H9 (cell line): ENCODE measurements at regions not wholly inside any gene's neighbourhood (a gene's known extent, or its start where the extent isn't known, plus 50 kb on each side); places are given as distances from the start of the nearest gene placed in this dataset.

ENCODE experiments used
- DNase-seq: peaks from one replicate; pipeline ENCODE4 v3.0.0-alpha.2; 2017
- H2AFZ ChIP-seq: one replicate; pipeline ENCODE4 v1.6.1; 2013; ENCODE audit warnings: mild to moderate bottlenecking, low read length, control low read depth, moderate library complexity
- H2AK5ac ChIP-seq: 2 replicates; pipeline ENCODE4 v1.6.1; 2013; ENCODE audit warnings: low read length, control low read depth, mixed read lengths; ENCODE audit not compliant: insufficient read length
- H2BK120ac ChIP-seq: one replicate; pipeline ENCODE4 v1.6.1; 2013; ENCODE audit warnings: low read depth, mild to moderate bottlenecking, low read length, control low read depth, inconsistent platforms; ENCODE audit not compliant: poor library complexity, severe bottlenecking
- H2BK12ac ChIP-seq: 2 replicates; pipeline ENCODE4 v1.6.1; 2013; ENCODE audit warnings: low read length, control low read depth, mixed read lengths, low read depth; ENCODE audit not compliant: insufficient read length
- H2BK15ac ChIP-seq: 2 replicates; pipeline ENCODE4 v1.6.1; 2013; ENCODE audit warnings: low read depth, low read length, control low read depth
- H2BK20ac ChIP-seq: one replicate; pipeline ENCODE4 v1.6.1; 2013; ENCODE audit warnings: low read depth, mild to moderate bottlenecking, low read length, control low read depth, inconsistent platforms; ENCODE audit not compliant: poor library complexity, severe bottlenecking
- H2BK5ac ChIP-seq: 2 replicates; pipeline ENCODE4 v1.6.1; 2013; ENCODE audit warnings: low read length, control low read depth, mixed read lengths; ENCODE audit not compliant: insufficient read length
- H3K14ac ChIP-seq: 2 replicates; pipeline ENCODE4 v1.6.1; 2013; ENCODE audit warnings: low read length, control low read depth; ENCODE audit not compliant: insufficient read depth
- H3K18ac ChIP-seq: 2 replicates; pipeline ENCODE4 v1.6.1; 2013; ENCODE audit warnings: low read depth, mild to moderate bottlenecking, mixed read lengths, low read length, control low read depth; ENCODE audit not compliant: insufficient read length
- H3K23ac ChIP-seq: 2 replicates; pipeline ENCODE4 v1.6.1; 2013; ENCODE audit warnings: low read length, control low read depth, mixed read lengths, low read depth; ENCODE audit not compliant: insufficient read length
- H3K23me2 ChIP-seq: 2 replicates; pipeline ENCODE4 v1.6.1; 2013; ENCODE audit warnings: low read depth, mild to moderate bottlenecking, mixed read lengths, low read length, control low read depth; ENCODE audit not compliant: insufficient read length, poor library complexity, severe bottlenecking
- H3K27ac ChIP-seq: 2 replicates; pipeline ENCODE4 v1.5.1; 2013; ENCODE audit warnings: low read length, control low read depth, mixed read lengths, low read depth; ENCODE audit not compliant: insufficient read length
- H3K27me3 ChIP-seq: 2 replicates; pipeline ENCODE4 v1.6.1; 2013; ENCODE audit warnings: low read length, control low read depth, inconsistent platforms; ENCODE audit not compliant: insufficient read depth
- H3K4ac ChIP-seq: 2 replicates; pipeline ENCODE4 v1.6.1; 2013; ENCODE audit warnings: low read depth, mild to moderate bottlenecking, control low read depth, inconsistent platforms, low read length, moderate library complexity
- H3K4me1 ChIP-seq: 2 replicates; pipeline ENCODE4 v1.6.1; 2013; ENCODE audit warnings: low read length, control low read depth, inconsistent platforms; ENCODE audit not compliant: insufficient read depth
- H3K4me2 ChIP-seq: 2 replicates; pipeline ENCODE4 v1.6.1; 2013; ENCODE audit warnings: low read length, control low read depth, mixed read lengths; ENCODE audit not compliant: insufficient read length, insufficient read depth
- H3K56ac ChIP-seq: 2 replicates; pipeline ENCODE4 v1.6.1; 2013; ENCODE audit warnings: low read depth, mild to moderate bottlenecking, mixed read lengths, low read length, control low read depth; ENCODE audit not compliant: insufficient read length
- H3K79me1 ChIP-seq: 2 replicates; pipeline ENCODE4 v1.6.1; 2013; ENCODE audit warnings: low read depth, mild to moderate bottlenecking, moderate library complexity, low read length, control low read depth, inconsistent platforms; ENCODE audit not compliant: insufficient read depth, poor library complexity, severe bottlenecking
- H3K79me2 ChIP-seq: 2 replicates; pipeline ENCODE4 v1.6.1; 2013; ENCODE audit warnings: low read length, control low read depth, inconsistent platforms; ENCODE audit not compliant: insufficient read depth
- H3K9ac ChIP-seq: 2 replicates; pipeline ENCODE4 v1.6.1; 2013; ENCODE audit warnings: low read length, control low read depth, mixed read lengths; ENCODE audit not compliant: insufficient read length; ENCODE audit errors: extremely low read depth
- H3K9me3 ChIP-seq: one replicate; pipeline ENCODE4 v1.6.1; 2013; ENCODE audit warnings: low read depth, low read length, inconsistent platforms; ENCODE audit not compliant: control insufficient read depth
- H3T11ph ChIP-seq: one replicate; pipeline ENCODE4 v1.6.1; 2013; ENCODE audit warnings: mild to moderate bottlenecking, low read length, control low read depth, inconsistent platforms
- H4K20me1 ChIP-seq: one replicate; pipeline ENCODE4 v1.6.1; 2013; ENCODE audit not compliant: control insufficient read depth, insufficient read length, insufficient read depth
- H4K5ac ChIP-seq: 2 replicates; pipeline ENCODE4 v1.6.1; 2013; ENCODE audit warnings: low read depth, mild to moderate bottlenecking, mixed read lengths, low read length, control low read depth; ENCODE audit not compliant: insufficient read length
- H4K8ac ChIP-seq: replicated peaks from 2 replicates; pipeline ENCODE4 v1.6.1; 2013; ENCODE audit warnings: low read length, control low read depth, mixed read lengths, low read depth; ENCODE audit not compliant: insufficient read length
- H4K91ac ChIP-seq: 2 replicates; pipeline ENCODE4 v1.6.1; 2013; ENCODE audit warnings: low read depth, mild to moderate bottlenecking, moderate library complexity, mixed read lengths, low read length, control low read depth; ENCODE audit not compliant: insufficient read length
- H3K27ac Mint-ChIP-seq, 3 experiments: 2 replicates in 2 of 3; 3 replicates in 1 of 3; pipeline ENCODE4 v1.8.0; 2020 to 2021; ENCODE audit warnings: mixed read lengths in 3 of 3, mild to moderate bottlenecking in 1 of 3, moderate library complexity in 1 of 3
- H3K27me3 Mint-ChIP-seq: 2 replicates; pipeline ENCODE4 v1.8.0; 2021; ENCODE audit warnings: low read depth, mild to moderate bottlenecking, moderate library complexity, mixed read lengths
- H3K36me3 Mint-ChIP-seq, 3 experiments: 2 replicates in 2 of 3; 3 replicates in 1 of 3; pipeline ENCODE4 v1.8.0; 2020 to 2021; ENCODE audit warnings: low read depth in 3 of 3, mixed read lengths in 3 of 3; ENCODE audit not compliant: insufficient read depth in 1 of 3
- H3K4me1 Mint-ChIP-seq, 2 experiments: 2 replicates each; pipeline ENCODE4 v1.8.0; 2020; ENCODE audit warnings: mixed read lengths in 2 of 2
- H3K4me3 Mint-ChIP-seq, 2 experiments: 2 replicates in 1 of 2; 3 replicates in 1 of 2; pipeline ENCODE4 v1.8.0; 2020 to 2021; ENCODE audit warnings: mild to moderate bottlenecking in 2 of 2, mixed read lengths in 2 of 2, moderate library complexity in 1 of 2
- H3K9me3 Mint-ChIP-seq, 2 experiments: 2 replicates in 1 of 2; 3 replicates in 1 of 2; pipeline ENCODE4 v1.8.0; 2020; ENCODE audit warnings: mild to moderate bottlenecking in 2 of 2, mixed read lengths in 2 of 2, moderate library complexity in 1 of 2
- WGBS: extraction: QIAGEN DNeasy Blood & Tissue Kit; methylation state at CpG from one replicate; pipeline ENCODE4 v1.1.7; 2013; ENCODE audit warnings: missing lambda C conversion rate, low lambda C conversion rate, mixed read lengths; ENCODE audit not compliant: insufficient read length; ENCODE audit errors: extremely low coverage; 5-methylcytosine and 5-hydroxymethylcytosine counted together
- TF ChIP-seq, protein P1 (sequence below): fragments of 200-600 bp; sonication (generic); conservative IDR thresholded peaks from 3 replicates; pipeline ENCODE4 v1.8.0; 2021; ENCODE audit warnings: antibody characterized with exemption, mild to moderate bottlenecking

DNA sequence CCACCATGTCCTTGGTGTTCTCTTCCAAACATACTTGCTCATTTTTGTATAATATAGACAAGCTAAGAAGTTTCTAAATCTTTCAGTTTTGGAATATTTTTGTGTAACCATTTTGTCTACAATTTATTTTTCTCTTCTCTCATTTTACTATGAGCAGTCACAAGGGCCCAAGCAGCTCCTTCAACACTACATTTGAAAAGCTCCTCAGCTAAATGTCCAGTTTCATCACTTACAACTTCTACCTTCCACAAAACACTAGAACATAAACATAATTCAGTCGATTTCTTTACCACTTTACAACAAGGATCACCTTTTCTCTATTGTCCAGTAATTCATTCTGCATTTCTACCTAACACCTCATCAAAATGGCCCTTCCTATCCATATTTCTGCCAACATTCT, 554.4 kb downstream of the RAB28 start:
- no peak overlapping the region for H2BK5ac ChIP-seq
- H2BK15ac ChIP-seq: no peak overlapping the region
- WGBS: 100% methylated on average over 1 of the region's 1 CpG
- peaks cover 7 to 11% of the 10 kb centered on the region in 2 experiments; a peak in 4 of 5 replicates for H3K9me3 Mint-ChIP-seq
- no peak overlapping the region for H2BK120ac ChIP-seq
- H3K4me3 Mint-ChIP-seq: no peak overlapping the region
- H2AK5ac ChIP-seq: no peak overlapping the region
- H3K4me1 Mint-ChIP-seq: peaks cover 20 to 27% of the 10 kb centered on the region in 2 experiments
- H4K91ac ChIP-seq: no peak overlapping the region
- H3K9ac ChIP-seq: no peak overlapping the region
- no peak overlapping the region for H3K4me2 ChIP-seq
- H3K18ac ChIP-seq: no peak overlapping the region
- H3K79me2 ChIP-seq: no peaks in the 10 kb centered on the region
- TF ChIP-seq, protein P1, sequence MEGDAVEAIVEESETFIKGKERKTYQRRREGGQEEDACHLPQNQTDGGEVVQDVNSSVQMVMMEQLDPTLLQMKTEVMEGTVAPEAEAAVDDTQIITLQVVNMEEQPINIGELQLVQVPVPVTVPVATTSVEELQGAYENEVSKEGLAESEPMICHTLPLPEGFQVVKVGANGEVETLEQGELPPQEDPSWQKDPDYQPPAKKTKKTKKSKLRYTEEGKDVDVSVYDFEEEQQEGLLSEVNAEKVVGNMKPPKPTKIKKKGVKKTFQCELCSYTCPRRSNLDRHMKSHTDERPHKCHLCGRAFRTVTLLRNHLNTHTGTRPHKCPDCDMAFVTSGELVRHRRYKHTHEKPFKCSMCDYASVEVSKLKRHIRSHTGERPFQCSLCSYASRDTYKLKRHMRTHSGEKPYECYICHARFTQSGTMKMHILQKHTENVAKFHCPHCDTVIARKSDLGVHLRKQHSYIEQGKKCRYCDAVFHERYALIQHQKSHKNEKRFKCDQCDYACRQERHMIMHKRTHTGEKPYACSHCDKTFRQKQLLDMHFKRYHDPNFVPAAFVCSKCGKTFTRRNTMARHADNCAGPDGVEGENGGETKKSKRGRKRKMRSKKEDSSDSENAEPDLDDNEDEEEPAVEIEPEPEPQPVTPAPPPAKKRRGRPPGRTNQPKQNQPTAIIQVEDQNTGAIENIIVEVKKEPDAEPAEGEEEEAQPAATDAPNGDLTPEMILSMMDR: no peak
- H3K27ac ChIP-seq: no peak overlapping the region
- H3K23me2 ChIP-seq: no peaks in the 10 kb centered on the region
- H2AFZ ChIP-seq: no peak overlapping the region
- H3K9me3 ChIP-seq: no peaks in the 10 kb centered on the region
- no peak for DNase-seq
- no peaks in the 10 kb centered on the region; the same call in 1 of the 2 replicates for H3K27me3 Mint-ChIP-seq
- no peak overlapping the region for H2BK12ac ChIP-seq
- H3K36me3 Mint-ChIP-seq: peaks cover 0 to 12% (median 0%) of the 10 kb centered on the region in 3 experiments; a peak in 3 of 7 replicates
- H3T11ph ChIP-seq: no peak overlapping the region
- H3K27ac Mint-ChIP-seq: no peak overlapping the region
- no peak overlapping the region for H4K8ac ChIP-seq
- H3K4me1 ChIP-seq: peaks cover 1% of the 10 kb centered on the region; the same call in 1 of the 2 replicates
- no peaks in the 10 kb centered on the region for H3K79me1 ChIP-seq
- H3K23ac ChIP-seq: no peak overlapping the region
- no peak overlapping the region for H3K14ac ChIP-seq
- no peak overlapping the region for H3K56ac ChIP-seq
- no peaks in the 10 kb centered on the region for H4K20me1 ChIP-seq
- no peak overlapping the region for H3K4ac ChIP-seq
- H2BK20ac ChIP-seq: no peak overlapping the region
- no peaks in the 10 kb centered on the region for H3K27me3 ChIP-seq
- H4K5ac ChIP-seq: no peak overlapping the region
